CD4-positive, alpha-beta T cell treated with Interferon alpha-2 for 1 hour (primary cell): ENCODE measurements at regions not wholly inside any gene's neighbourhood (a gene's known extent, or its start where the extent isn't known, plus 50 kb on each side); places are given as distances from the start of the nearest gene placed in this dataset.
"Not testable (repeated sequence)": the region's sequence is repeated elsewhere in the genome, so short reads cannot be mapped to it uniquely, and the experiment has no call there.

Experiments used
- DNase-seq, 2 donors: peaks; one replicate each; pipeline ENCODE4 v3.0.0-alpha.2; 2020 to 2022

DNA sequence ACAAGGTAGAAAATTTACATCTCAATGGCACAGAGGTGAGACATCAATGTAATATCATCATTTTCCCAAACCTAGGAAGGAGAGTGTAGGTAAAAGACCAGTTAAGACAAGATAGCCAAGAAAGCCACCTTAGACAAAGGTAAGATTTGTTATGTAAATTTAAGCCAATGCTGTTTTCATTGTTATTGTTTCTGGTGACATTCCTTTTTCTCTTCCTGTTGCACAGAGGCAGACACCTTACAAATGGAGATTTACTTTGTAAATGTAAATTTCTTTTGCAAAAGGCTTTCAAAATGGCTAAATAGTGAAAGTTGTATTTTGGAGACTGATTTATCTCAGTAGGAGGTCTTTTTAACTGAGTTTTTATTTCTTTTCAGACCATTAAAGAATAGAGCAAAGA, 159.1 kb downstream of the YIPF5 start:
- DNase-seq, result no peak

DNA sequence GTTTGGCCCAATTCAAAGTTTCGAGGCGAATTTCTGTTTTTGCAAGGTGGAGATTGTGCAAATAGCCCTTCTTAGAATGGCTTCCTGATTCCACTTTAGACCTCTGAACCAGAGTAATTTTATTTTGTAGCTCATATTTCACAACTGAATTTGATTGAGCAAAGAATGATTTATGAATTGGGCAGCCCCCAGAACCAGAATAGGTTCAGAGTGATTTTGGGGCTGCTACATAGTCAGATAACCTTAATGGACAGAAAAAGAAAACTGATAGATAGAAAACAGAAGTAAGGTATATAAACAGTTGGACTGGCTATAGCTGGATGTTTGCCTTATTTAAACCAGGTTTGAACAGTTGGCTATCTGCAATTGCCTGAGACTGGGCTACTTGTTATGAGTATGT, 156.6 kb downstream of the YIPF5 start:
- DNase-seq, result no peak

DNA sequence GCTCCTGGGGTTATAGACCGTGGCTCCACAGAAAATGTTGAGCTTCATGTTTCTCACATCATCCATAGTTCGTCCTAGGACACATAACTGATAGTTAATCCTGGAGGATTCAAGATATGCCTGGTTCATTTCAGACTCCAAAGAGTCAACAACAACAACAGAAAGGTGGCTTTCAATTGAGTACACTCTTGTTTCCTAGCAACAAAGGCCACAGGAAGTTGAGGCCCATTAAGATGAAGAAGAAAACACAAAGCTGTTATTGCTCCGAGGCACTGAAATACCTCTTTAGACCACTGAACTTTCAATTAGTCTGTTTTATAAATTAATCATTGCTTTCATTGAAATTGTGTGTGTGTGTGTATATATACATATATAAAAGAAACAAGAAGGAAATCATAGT, 154.5 kb downstream of the YIPF5 start:
- no peak for DNase-seq

DNA sequence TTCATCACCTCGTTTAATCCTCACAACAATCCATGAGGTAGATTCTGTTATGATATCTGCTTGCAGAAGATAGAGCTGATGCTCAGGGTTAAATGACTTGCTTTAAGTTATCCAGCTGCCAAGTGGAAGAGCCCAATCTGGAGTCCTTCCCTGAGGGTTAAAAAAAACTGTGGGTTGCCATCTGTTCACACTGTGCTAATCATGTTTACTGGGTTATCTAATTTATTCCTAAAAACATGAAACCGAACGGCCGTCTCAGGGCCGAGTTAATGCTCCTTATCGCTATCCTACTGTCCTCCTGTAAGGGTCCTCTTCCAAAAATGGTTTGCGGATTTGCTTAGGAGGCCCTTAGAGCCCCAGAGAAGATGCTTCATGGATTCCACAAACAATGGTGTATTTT, 153.3 kb downstream of the YIPF5 start:
- no peak for DNase-seq

DNA sequence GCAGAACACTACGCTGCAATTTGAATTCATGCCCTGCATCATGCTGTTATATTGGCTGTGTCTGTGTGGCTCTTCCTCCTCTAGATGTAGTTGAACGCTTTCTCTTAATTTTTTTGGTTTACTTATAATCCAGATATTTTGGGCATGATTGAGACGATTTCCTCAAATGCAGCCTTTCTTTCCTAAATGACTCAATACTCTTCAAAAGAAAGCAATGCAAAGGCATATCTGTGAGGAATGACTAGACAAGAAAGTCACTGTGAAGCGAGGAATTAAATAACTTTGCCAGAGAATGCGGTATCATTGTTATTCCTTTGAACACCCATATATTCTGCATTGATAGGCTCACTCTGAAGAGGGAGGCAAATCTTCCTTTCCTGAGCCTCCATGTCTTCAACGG, 152.8 kb downstream of the YIPF5 start:
- no peak for DNase-seq

DNA sequence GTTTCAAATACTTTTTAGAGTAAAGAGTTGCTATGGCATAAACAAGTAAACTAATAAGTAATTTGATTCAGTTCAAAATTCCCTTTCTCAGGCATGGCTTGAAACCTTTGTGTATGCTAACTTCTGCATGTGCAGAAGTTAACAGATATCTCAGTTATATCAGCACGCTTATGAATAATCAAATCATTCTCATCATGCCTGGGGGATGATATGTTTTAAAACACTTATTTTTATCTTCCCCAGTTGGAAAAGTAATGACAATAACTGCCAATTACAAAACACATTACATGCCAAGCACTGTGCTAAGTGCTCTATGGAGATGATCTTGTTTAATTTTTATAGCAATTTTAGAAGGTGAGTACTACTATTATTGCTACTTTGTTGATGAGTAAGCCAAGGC, 146.4 kb downstream of the YIPF5 start:
- no peak for DNase-seq

DNA sequence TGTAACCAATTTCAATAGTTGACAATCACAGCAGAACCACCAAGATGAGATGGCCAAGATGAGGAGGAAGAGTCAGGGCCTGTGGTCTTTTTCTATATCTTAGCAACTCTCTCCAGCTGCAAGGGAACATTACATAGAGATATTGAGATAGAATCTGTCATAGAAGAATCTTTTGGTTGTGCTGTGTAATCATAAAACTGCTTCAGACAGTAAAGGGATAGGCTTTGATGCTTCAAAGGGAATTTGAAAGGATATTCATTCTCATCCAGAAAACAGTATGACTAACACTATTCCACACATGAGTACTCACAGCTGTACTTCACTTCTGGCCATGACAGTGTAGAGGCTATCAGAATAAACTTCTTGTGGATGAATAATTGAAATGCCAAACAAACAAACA, 145.9 kb downstream of the YIPF5 start:
- DNase-seq, result no peak

DNA sequence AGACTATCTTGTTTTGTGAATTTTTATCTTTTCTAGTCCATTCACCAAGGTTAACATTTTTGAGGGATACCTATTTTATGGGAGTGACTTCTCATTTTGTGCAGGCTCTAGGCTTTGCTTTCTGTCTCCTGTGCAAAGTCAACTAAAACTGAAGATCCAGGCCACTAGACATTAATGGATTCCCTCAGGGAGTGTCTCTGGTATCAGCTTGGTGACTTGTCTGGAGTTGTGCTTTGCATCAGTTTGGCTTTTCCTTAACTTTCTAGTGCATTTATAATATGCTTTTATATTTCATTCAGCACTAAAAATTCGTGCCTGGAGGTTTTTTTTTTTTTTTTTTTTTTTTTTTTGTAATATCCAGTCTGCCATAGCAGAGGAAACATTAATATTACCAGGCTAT, 144.2 kb downstream of the YIPF5 start:
- no peak for DNase-seq

DNA sequence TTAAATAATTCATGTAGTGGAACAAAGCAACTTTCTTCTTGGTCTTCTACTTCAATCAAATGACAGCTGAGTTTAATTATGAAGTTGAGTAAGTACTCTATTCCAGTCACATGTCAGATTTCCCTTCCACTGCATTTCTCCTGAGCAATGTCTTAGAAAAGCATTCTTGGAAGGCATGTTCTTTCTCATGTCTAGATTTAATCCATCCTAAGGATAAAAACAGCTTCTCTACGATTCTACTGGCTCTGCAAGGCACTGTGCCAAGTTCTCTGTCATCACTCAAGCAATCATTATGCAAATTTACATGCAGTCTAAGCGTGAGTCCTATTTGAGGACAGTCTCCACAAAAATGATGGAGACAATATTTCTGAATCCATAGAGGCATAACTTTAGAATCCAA, 142.4 kb downstream of the YIPF5 start:
- DNase-seq, result no peak

DNA sequence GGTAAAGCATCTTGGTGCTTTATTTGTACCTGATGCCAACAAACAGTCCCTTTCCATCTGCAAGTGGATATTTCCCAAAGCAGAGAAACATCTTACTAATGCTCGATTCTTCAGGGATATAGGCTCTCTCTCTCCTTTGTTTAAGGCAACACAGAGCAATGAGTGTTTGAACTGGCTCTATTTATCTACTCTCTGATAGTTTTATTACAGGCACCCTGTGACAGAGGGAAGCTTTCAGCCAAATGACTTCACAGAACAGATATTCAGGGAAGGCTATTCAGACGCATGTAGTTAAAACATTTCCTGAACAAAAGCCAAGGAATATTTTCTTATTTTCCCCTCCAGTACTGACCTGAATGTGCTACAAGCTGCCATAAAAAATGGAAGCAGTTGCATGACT, 141.8 kb downstream of the YIPF5 start:
- DNase-seq, result no peak

DNA sequence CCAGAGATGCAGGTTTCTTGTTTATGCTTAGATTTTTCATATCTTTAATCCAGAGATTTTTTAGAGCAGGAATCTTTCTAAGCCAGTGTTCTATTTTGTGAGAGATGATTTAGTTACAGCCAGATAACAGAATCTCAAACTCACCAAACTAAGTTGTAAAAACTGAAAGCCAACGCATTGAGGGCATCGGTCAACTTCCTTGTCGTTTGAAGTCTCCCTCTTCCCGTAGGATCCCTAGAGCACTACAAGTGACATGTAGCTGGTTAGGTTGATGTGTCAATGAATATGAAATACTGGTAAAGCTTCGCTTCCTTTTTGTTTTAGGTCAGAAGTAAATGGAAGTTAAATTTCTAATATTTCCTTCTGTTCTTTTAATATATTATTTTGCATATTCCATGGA, 139.6 kb downstream of the YIPF5 start:
- no peak for DNase-seq

DNA sequence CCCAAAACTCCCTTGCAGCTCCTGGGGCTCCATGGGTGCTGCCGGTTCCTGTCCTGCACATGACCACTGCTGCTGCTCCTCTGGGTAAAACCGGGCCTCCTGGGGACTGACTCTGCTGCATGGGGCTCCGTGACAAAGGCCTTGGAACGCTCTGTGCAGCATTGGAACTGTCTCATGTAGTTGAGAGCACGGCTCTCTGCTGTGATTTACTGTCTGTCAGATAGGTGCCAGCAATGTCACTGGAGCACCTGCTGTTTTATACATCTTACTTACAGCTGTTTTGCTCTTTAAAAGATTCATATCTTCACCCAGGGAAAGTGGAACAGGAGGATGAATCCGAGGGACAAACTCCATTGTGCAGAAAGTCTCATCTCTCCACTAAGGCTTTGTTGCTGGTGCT, 138.1 kb downstream of the YIPF5 start:
- DNase-seq, result no peak

DNA sequence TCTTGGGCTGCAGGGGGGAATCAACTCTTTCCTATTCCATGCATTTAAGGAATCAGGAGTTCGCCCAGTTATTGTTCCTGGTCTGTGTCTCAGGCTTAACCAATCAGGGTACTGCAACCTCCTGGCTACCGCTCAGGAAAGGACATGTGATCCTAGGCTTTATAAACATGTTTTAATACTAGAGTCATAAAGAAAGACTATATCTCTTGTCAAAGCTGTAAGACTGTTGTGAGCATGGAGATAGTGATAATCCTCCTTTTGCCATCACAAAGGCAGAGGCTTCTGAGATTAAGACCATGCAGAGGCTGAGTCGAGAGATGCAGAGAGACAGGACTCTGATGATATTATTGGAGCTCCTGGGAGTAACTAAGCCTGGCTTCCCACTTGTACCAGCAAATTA, 137.0 kb downstream of the YIPF5 start:
- no peak for DNase-seq

DNA sequence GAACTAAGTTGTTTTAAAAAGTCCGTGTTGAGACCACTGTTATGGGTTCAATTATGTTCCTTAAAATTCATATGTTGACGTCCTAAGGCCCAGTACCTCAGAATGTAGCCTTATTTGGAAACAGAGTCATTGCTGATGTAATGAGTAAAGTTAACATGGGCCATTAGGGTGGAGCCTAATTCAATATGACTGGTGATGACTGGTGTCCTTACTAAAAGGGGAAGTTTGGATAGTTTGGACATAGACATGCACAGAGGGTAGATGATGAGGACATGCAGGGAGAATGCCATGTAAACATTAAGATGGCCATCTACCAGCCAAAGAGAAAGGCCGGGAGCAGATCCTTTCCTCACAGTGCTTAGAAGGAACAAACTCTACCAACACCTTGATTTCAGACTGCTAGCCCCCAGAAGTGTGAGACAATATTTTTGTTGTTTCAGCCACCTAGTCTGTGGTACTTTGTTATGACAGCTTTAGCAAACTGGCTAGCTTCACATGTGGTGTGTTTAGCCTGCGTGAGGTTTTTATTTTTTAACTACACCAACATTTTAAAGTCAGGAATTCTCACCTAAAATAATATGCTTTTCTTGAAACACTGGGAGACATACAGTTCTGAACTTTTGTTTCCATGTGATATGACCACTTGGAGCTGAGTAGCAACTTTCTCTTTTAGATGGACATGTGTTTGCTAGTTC, 135.3 kb downstream of the YIPF5 start:
- no peak for DNase-seq

DNA sequence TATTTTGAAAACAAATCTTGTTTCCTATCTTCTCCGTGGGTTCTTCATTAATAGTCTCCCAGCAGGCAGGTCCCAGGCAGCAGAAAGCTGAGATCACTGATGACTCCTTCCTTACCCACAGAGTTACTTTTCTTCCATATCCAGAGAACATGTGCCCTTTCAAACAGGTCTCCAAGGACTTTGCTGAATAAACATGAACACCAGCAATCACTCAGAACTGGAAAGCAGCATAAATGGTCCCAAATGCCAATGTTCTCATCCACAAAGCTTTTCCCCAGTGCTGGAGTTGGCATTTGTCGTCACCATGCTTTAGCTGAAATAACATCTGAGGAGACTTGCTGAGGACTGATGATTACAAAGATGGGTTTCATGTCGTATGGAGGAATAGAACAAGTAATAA, 134.0 kb downstream of the YIPF5 start:
- no peak for DNase-seq

DNA sequence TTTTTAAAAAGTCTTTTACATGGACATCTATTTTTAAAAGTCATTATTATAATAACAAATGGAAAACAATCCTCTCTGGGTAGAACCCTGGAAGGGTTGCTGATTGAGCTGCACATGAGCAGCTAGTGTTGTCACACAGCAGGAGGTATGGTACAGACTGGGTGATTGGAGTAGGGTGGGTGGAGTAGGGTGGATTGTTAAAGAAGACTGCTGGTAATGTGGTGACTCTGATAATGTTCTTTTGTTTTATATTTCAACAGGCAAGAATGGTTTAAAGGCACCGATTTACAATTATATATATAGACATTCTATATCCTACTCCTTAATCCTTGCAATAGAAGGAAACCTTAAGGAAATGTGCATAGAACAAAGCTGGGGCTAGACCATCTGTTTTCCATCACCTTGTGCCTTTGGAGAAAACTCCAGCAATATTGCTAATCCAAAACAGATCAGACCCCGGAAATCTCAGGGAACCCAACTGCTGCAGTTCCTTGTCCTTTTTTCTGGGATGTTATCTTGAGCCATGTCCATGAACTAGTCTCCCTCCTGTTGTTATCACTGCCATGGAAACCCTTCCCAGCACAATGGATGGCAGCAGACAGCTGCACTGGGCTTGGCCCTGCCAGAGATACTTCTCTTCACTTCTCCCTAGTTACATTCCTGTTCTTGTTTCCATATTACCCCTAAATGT, 129.7 kb downstream of the YIPF5 start:
- DNase-seq, result no peak

DNA sequence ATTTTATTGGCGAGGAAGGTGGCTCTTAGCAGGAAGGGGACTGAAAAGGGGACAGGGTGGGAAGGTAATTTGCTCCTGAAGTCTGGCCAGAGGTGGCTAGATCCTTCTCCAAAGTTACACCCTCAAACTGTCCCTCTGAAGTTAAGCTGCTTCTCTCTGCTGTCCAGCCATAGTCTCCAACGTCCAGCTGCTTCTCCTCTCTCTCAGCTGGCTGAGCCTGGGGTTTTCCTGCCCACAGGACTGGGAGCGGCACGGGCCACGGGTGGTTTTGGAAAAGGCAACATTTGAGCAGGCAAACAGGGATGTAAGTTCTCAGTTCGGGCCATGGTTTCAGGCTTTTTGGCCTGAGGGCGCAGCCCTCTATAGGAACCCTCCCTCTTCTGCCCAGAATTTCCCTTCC, 128.3 kb downstream of the YIPF5 start:
- no peak for DNase-seq

DNA sequence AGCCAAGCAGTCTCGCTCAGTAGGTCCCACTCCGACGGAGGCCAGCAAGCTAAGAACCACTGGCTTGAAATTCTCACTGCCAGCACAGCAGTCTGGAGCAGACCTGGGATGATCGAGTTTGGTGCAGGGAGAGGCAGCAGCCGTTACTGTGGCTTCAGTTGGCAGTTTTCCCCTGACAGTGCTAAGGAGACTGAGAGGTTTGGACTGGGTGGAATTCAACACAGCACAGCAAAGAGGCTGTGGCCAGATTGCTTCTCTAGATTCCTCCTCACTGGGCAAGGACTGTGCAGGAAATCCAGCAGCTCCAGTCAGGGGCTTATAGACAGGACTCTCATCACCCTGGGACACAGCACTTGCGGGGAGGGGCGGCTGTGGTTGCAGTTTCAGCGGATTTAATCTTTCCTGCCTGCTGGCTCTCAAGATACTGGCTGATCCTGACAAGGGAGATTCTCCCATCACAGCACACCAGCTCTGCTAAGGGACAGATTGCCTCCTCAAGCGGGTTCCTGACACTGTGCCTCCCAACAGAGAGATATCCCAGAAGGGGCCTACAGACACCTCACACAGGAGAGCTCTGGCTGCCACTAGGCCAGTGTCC, 122.1 kb downstream of the YIPF5 start:
- DNase-seq, result no peak

DNA sequence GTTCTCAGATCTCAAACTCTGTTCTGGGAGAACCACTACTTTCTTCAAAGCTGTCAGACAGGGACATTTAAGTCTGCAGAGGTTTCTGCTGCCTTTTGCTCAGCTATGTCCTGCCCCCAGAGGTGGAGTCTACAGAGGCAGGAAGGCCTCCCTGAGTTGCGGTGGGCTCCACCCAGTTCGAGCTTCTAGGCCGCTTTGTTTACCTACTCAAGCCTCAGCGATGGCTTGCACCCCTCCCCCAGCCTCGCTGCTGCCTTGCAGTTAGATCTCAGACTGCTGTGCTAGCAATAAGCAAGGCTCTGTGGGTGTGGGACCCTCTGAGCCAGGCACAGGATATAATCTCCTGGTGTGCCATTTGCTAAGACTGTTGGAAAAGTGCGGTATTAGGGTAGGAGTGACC, 115.1 kb downstream of the YIPF5 start:
- not testable (repeated sequence) for DNase-seq

DNA sequence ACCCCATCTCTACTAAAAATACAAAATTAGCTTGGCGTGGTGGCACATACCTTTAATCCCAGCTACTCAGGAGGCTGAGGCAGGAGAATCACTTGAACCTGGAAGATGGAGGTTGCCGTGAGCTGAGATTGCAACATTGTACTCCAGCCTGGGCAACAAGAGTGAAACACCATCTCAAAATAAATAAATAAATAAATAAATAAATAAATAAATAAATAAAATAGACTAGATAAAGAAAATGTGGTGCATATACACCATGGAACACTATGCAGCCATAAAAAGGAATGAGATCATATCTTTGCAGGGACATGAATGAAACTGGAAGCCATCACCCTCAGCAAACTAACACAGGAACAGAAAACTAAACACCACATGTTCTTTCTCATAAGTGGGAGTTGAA, 110.4 kb downstream of the YIPF5 start:
- not testable (repeated sequence) for DNase-seq

DNA sequence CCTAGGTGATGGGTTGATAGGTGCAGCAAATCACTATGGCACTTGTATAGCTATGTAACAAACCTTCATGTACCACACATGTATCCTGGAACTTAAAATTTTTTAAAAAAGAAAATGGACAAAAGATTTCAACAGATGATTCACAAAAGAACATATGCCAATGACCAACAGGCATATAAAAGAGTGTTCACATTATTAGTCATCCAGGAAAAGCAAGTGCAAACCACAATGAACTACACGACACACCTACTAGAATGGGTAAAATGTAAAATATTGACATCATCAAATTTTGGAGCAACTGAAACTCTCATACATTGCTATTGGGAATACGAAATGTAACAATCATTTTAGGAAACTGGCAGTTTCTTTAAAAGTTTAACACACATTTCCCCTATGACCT, 109.9 kb downstream of the YIPF5 start:
- no peak for DNase-seq

DNA sequence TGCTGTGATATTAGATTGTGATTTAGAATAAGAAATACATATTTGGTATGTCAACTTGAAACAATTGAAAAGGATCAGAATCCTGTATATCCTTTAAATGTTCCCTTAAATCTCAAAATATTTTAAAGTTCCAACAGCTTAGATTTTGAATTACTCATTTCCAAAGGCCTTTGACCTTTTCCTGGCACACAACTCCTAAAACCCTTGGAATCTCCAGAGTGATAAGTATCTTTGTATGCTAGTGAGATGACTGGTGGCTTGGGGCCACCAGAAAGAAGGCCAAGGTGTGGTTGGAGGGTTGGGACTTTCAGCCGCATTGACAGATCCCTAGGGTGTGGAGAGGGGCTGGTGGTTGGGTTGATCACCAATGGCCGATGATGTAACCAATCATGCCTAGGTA, 104.7 kb downstream of the YIPF5 start:
- DNase-seq, result no peak

DNA sequence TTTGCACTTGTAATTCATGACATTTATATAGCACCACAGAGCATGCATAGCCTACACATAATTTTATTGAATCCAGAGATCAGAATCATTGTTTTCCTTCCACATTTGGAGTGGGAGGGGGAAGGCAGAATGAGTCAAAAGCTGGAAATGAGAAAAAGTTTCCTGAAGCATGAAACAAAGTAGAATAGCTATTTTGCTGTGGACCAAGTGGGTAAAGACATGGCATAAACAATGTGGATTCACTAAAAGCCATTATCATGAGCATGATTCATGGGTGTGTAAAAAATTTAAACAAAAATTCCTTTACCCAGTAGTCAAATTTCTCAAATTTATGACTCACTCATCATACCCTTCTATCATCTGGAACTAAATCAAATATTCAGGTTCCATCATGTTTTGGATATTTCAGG, 97.9 kb downstream of the YIPF5 start:
- no peak for DNase-seq

DNA sequence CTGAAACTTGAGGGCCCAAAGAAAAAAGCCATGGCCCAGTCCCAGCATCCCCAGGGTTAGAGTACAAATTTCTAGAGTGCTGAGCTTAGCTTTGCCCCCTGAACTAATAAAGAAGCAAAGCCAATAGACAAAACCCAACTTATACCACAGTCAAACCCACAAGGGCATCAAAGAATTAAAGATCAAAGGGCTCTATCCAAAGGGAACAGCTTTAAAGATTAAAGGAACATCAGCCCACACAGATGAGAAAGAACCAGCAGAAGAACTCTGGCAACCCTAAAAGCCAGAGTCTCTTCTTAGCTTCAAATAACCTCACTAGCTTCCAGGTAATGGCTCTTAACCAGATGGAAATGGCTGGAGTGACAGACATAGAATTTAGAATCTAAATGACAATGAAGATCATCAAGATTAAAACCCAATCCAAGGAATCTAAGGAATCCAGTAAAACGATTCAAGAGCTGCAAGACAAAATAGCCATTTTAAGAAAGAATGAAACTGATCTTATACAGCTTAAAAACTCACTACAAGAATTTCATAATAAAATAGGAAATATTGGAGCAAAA, 93.9 kb downstream of the YIPF5 start:
- DNase-seq, result no peak
